H9 (cell line): ENCODE measurements at regions not wholly inside any gene's neighbourhood (a gene's known extent, or its start where the extent isn't known, plus 50 kb on each side); places are given as distances from the start of the nearest gene placed in this dataset.

Experiments used
- DNase-seq: peaks from one replicate; pipeline ENCODE4 v3.0.0-alpha.2; 2017
- H2AFZ ChIP-seq: one replicate; pipeline ENCODE4 v1.6.1; 2013; ENCODE audit warnings: mild to moderate bottlenecking, low read length, control low read depth, moderate library complexity
- H2AK5ac ChIP-seq: 2 replicates; pipeline ENCODE4 v1.6.1; 2013; ENCODE audit warnings: low read length, control low read depth, mixed read lengths; ENCODE audit not compliant: insufficient read length
- H2BK120ac ChIP-seq: one replicate; pipeline ENCODE4 v1.6.1; 2013; ENCODE audit warnings: low read depth, mild to moderate bottlenecking, low read length, control low read depth, inconsistent platforms; ENCODE audit not compliant: poor library complexity, severe bottlenecking
- H2BK12ac ChIP-seq: 2 replicates; pipeline ENCODE4 v1.6.1; 2013; ENCODE audit warnings: low read length, control low read depth, mixed read lengths, low read depth; ENCODE audit not compliant: insufficient read length
- H2BK15ac ChIP-seq: 2 replicates; pipeline ENCODE4 v1.6.1; 2013; ENCODE audit warnings: low read depth, low read length, control low read depth
- H2BK20ac ChIP-seq: one replicate; pipeline ENCODE4 v1.6.1; 2013; ENCODE audit warnings: low read depth, mild to moderate bottlenecking, low read length, control low read depth, inconsistent platforms; ENCODE audit not compliant: poor library complexity, severe bottlenecking
- H2BK5ac ChIP-seq: 2 replicates; pipeline ENCODE4 v1.6.1; 2013; ENCODE audit warnings: low read length, control low read depth, mixed read lengths; ENCODE audit not compliant: insufficient read length
- H3K14ac ChIP-seq: 2 replicates; pipeline ENCODE4 v1.6.1; 2013; ENCODE audit warnings: low read length, control low read depth; ENCODE audit not compliant: insufficient read depth
- H3K18ac ChIP-seq: 2 replicates; pipeline ENCODE4 v1.6.1; 2013; ENCODE audit warnings: low read depth, mild to moderate bottlenecking, mixed read lengths, low read length, control low read depth; ENCODE audit not compliant: insufficient read length
- H3K23ac ChIP-seq: 2 replicates; pipeline ENCODE4 v1.6.1; 2013; ENCODE audit warnings: low read length, control low read depth, mixed read lengths, low read depth; ENCODE audit not compliant: insufficient read length
- H3K23me2 ChIP-seq: 2 replicates; pipeline ENCODE4 v1.6.1; 2013; ENCODE audit warnings: low read depth, mild to moderate bottlenecking, mixed read lengths, low read length, control low read depth; ENCODE audit not compliant: insufficient read length, poor library complexity, severe bottlenecking
- H3K27ac ChIP-seq: 2 replicates; pipeline ENCODE4 v1.5.1; 2013; ENCODE audit warnings: low read length, control low read depth, mixed read lengths, low read depth; ENCODE audit not compliant: insufficient read length
- H3K27me3 ChIP-seq: 2 replicates; pipeline ENCODE4 v1.6.1; 2013; ENCODE audit warnings: low read length, control low read depth, inconsistent platforms; ENCODE audit not compliant: insufficient read depth
- H3K4ac ChIP-seq: 2 replicates; pipeline ENCODE4 v1.6.1; 2013; ENCODE audit warnings: low read depth, mild to moderate bottlenecking, control low read depth, inconsistent platforms, low read length, moderate library complexity
- H3K4me1 ChIP-seq: 2 replicates; pipeline ENCODE4 v1.6.1; 2013; ENCODE audit warnings: low read length, control low read depth, inconsistent platforms; ENCODE audit not compliant: insufficient read depth
- H3K4me2 ChIP-seq: 2 replicates; pipeline ENCODE4 v1.6.1; 2013; ENCODE audit warnings: low read length, control low read depth, mixed read lengths; ENCODE audit not compliant: insufficient read length, insufficient read depth
- H3K56ac ChIP-seq: 2 replicates; pipeline ENCODE4 v1.6.1; 2013; ENCODE audit warnings: low read depth, mild to moderate bottlenecking, mixed read lengths, low read length, control low read depth; ENCODE audit not compliant: insufficient read length
- H3K79me1 ChIP-seq: 2 replicates; pipeline ENCODE4 v1.6.1; 2013; ENCODE audit warnings: low read depth, mild to moderate bottlenecking, moderate library complexity, low read length, control low read depth, inconsistent platforms; ENCODE audit not compliant: insufficient read depth, poor library complexity, severe bottlenecking
- H3K79me2 ChIP-seq: 2 replicates; pipeline ENCODE4 v1.6.1; 2013; ENCODE audit warnings: low read length, control low read depth, inconsistent platforms; ENCODE audit not compliant: insufficient read depth
- H3K9ac ChIP-seq: 2 replicates; pipeline ENCODE4 v1.6.1; 2013; ENCODE audit warnings: low read length, control low read depth, mixed read lengths; ENCODE audit not compliant: insufficient read length; ENCODE audit errors: extremely low read depth
- H3K9me3 ChIP-seq: one replicate; pipeline ENCODE4 v1.6.1; 2013; ENCODE audit warnings: low read depth, low read length, inconsistent platforms; ENCODE audit not compliant: control insufficient read depth
- H3T11ph ChIP-seq: one replicate; pipeline ENCODE4 v1.6.1; 2013; ENCODE audit warnings: mild to moderate bottlenecking, low read length, control low read depth, inconsistent platforms
- H4K20me1 ChIP-seq: one replicate; pipeline ENCODE4 v1.6.1; 2013; ENCODE audit not compliant: control insufficient read depth, insufficient read length, insufficient read depth
- H4K5ac ChIP-seq: 2 replicates; pipeline ENCODE4 v1.6.1; 2013; ENCODE audit warnings: low read depth, mild to moderate bottlenecking, mixed read lengths, low read length, control low read depth; ENCODE audit not compliant: insufficient read length
- H4K8ac ChIP-seq: replicated peaks from 2 replicates; pipeline ENCODE4 v1.6.1; 2013; ENCODE audit warnings: low read length, control low read depth, mixed read lengths, low read depth; ENCODE audit not compliant: insufficient read length
- H4K91ac ChIP-seq: 2 replicates; pipeline ENCODE4 v1.6.1; 2013; ENCODE audit warnings: low read depth, mild to moderate bottlenecking, moderate library complexity, mixed read lengths, low read length, control low read depth; ENCODE audit not compliant: insufficient read length
- H3K27ac Mint-ChIP-seq, 3 experiments: 2 replicates in 2 of 3; 3 replicates in 1 of 3; pipeline ENCODE4 v1.8.0; 2020 to 2021; ENCODE audit warnings: mixed read lengths in 3 of 3, mild to moderate bottlenecking in 1 of 3, moderate library complexity in 1 of 3
- H3K27me3 Mint-ChIP-seq: 2 replicates; pipeline ENCODE4 v1.8.0; 2021; ENCODE audit warnings: low read depth, mild to moderate bottlenecking, moderate library complexity, mixed read lengths
- H3K36me3 Mint-ChIP-seq, 3 experiments: 2 replicates in 2 of 3; 3 replicates in 1 of 3; pipeline ENCODE4 v1.8.0; 2020 to 2021; ENCODE audit warnings: low read depth in 3 of 3, mixed read lengths in 3 of 3; ENCODE audit not compliant: insufficient read depth in 1 of 3
- H3K4me1 Mint-ChIP-seq, 2 experiments: 2 replicates each; pipeline ENCODE4 v1.8.0; 2020; ENCODE audit warnings: mixed read lengths in 2 of 2
- H3K4me3 Mint-ChIP-seq, 2 experiments: 2 replicates in 1 of 2; 3 replicates in 1 of 2; pipeline ENCODE4 v1.8.0; 2020 to 2021; ENCODE audit warnings: mild to moderate bottlenecking in 2 of 2, mixed read lengths in 2 of 2, moderate library complexity in 1 of 2
- H3K9me3 Mint-ChIP-seq, 2 experiments: 2 replicates in 1 of 2; 3 replicates in 1 of 2; pipeline ENCODE4 v1.8.0; 2020; ENCODE audit warnings: mild to moderate bottlenecking in 2 of 2, mixed read lengths in 2 of 2, moderate library complexity in 1 of 2
- CTCF ChIP-seq: fragments of 200-600 bp; sonication (generic); conservative IDR thresholded peaks from 3 replicates; pipeline ENCODE4 v1.8.0; 2021; ENCODE audit warnings: antibody characterized with exemption, mild to moderate bottlenecking

DNA sequence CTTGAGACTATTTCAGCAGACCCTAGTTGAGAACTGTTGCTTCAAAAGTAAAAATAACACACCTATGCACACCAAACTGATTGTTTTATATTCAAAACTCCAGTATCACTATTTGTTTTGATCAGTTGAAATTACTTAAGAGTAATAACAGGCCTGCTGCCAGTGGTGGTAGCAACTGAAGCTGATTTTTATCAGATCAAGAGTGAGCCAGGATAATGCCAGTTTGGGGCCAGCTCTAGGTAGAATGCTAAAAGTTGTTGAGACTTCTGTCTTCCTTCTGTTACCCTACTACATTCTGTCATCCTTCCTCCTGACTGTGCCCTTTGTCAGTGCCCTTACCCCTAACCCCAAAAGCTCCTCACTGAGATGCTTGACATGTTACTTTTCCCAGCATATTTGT, 228.7 kb upstream of the SPRY1 start:
- no peak overlapping the region for H2BK120ac ChIP-seq
- no peak overlapping the region for H3K4me2 ChIP-seq
- H2BK5ac ChIP-seq: no peak overlapping the region
- H3K79me1 ChIP-seq: no peaks in the 10 kb centered on the region
- no peak overlapping the region for H3K4ac ChIP-seq
- no peak overlapping the region for H2BK12ac ChIP-seq
- no peak for TF ChIP-seq CTCF
- H3K36me3 Mint-ChIP-seq: peaks cover 0 to 3% (median 3%) of the 10 kb centered on the region in 3 experiments; a peak in 2 of 7 replicates
- no peaks in the 10 kb centered on the region for H3K27me3 ChIP-seq
- no peaks in the 10 kb centered on the region for H3K4me1 ChIP-seq
- H3T11ph ChIP-seq: no peak overlapping the region
- H4K5ac ChIP-seq: no peak overlapping the region
- no peak overlapping the region for H3K14ac ChIP-seq
- H2BK20ac ChIP-seq: no peak overlapping the region
- DNase-seq: no peak
- H3K9me3 ChIP-seq: no peaks in the 10 kb centered on the region
- H2AFZ ChIP-seq: no peak overlapping the region
- H3K27me3 Mint-ChIP-seq: no peaks in the 10 kb centered on the region
- no peak overlapping the region for H2AK5ac ChIP-seq
- H3K18ac ChIP-seq: no peak overlapping the region
- no peak overlapping the region for H3K23ac ChIP-seq
- no peak overlapping the region for H3K27ac ChIP-seq
- no peak overlapping the region for H3K4me3 Mint-ChIP-seq
- peak overlapping the region in 1 of 3 experiments; percentile 78; a peak in 2 of 7 replicates for H3K27ac Mint-ChIP-seq
- no peak overlapping the region for H4K8ac ChIP-seq
- no peaks in the 10 kb centered on the region for H4K20me1 ChIP-seq
- H3K4me1 Mint-ChIP-seq: peaks cover 3 to 5% of the 10 kb centered on the region in 2 experiments; a peak in 2 of 4 replicates
- H2BK15ac ChIP-seq: no peak overlapping the region
- no peak overlapping the region for H3K56ac ChIP-seq
- H4K91ac ChIP-seq: no peak overlapping the region
- no peak overlapping the region for H3K9ac ChIP-seq
- no peaks in the 10 kb centered on the region for H3K23me2 ChIP-seq
- H3K79me2 ChIP-seq: no peaks in the 10 kb centered on the region
- 0 out of 5 replicates have a peak, but pooled peaks cover 0 to 2% of the 10 kb centered on the region in 2 experiments for H3K9me3 Mint-ChIP-seq
